Osteocyte (in vitro differentiated cells): ENCODE measurements at regions not wholly inside any gene's neighbourhood (a gene's known extent, or its start where the extent isn't known, plus 50 kb on each side); places are given as distances from the start of the nearest gene placed in this dataset.

ENCODE experiments used
- DNase-seq: peaks from one replicate; pipeline ENCODE4 v3.0.0; 2021; ENCODE audit warnings: mixed read lengths; ENCODE audit not compliant: unreplicated experiment; ENCODE audit errors: extremely low spot score
- H3K27ac Mint-ChIP-seq: one replicate; pipeline ENCODE4 v1.8.0; 2021; ENCODE audit warnings: mild to moderate bottlenecking, mixed read lengths; ENCODE audit not compliant: unreplicated experiment
- H3K27me3 Mint-ChIP-seq: one replicate; pipeline ENCODE4 v1.8.0; 2021; ENCODE audit warnings: mixed read lengths; ENCODE audit not compliant: unreplicated experiment
- H3K36me3 Mint-ChIP-seq: one replicate; pipeline ENCODE4 v1.8.0; 2021; ENCODE audit warnings: mixed read lengths; ENCODE audit not compliant: unreplicated experiment
- H3K4me1 Mint-ChIP-seq: one replicate; pipeline ENCODE4 v1.8.0; 2021; ENCODE audit warnings: mixed read lengths; ENCODE audit not compliant: unreplicated experiment
- H3K4me3 Mint-ChIP-seq: one replicate; pipeline ENCODE4 v1.8.0; 2021; ENCODE audit warnings: mild to moderate bottlenecking, moderate library complexity, mixed read lengths; ENCODE audit not compliant: unreplicated experiment
- H3K9me3 Mint-ChIP-seq: one replicate; pipeline ENCODE4 v1.8.0; 2021; ENCODE audit warnings: mixed read lengths; ENCODE audit not compliant: unreplicated experiment
- CTCF ChIP-seq: fragments of 200-600 bp; sonication (generic); IDR thresholded peaks from 2 replicates; pipeline ENCODE4 v1.5.0; 2021; ENCODE audit warnings: antibody characterized with exemption, mild to moderate bottlenecking, moderate library complexity

- no peaks in the 10 kb centered on the region for H3K27me3 Mint-ChIP-seq
- no peaks in the 10 kb centered on the region for H3K36me3 Mint-ChIP-seq
- no peak overlapping the region for H3K27ac Mint-ChIP-seq
- no peak for TF ChIP-seq CTCF
- no peaks in the 10 kb centered on the region for H3K4me1 Mint-ChIP-seq
- no peak for DNase-seq
- peaks cover 4% of the 10 kb centered on the region for H3K9me3 Mint-ChIP-seq
- no peak overlapping the region for H3K4me3 Mint-ChIP-seq
Measured at GRCh38 chr16:76182041-76182635, 95.1 kb upstream of the CNTNAP4 start.

- Mint-ChIP-seq H3K4me3 (no peak overlapping the region), H3K27me3 (no peaks in the 10 kb centered on the region), H3K36me3 (no peaks in the 10 kb centered on the region), H3K27ac (no peak overlapping the region), H3K9me3 (peaks cover 14% of the 10 kb centered on the region), H3K4me1 (no peaks in the 10 kb centered on the region)
- no peak for DNase-seq
- TF ChIP-seq CTCF, result no peak
Measured at GRCh38 chr16:76183647-76184046, 93.6 kb upstream of the CNTNAP4 start.

GRCh38 chr16:76190057-76190456 lies 87.1 kb upstream of the CNTNAP4 start:
- Mint-ChIP-seq H3K4me3 (no peak overlapping the region), H3K4me1 (no peaks in the 10 kb centered on the region), H3K27ac (no peak overlapping the region), H3K36me3 (no peaks in the 10 kb centered on the region), H3K27me3 (no peaks in the 10 kb centered on the region), H3K9me3 (peaks cover 14% of the 10 kb centered on the region)
- no peak for DNase-seq
- TF ChIP-seq CTCF, result no peak

GRCh38 chr16:76190480-76190879 lies 86.7 kb upstream of the CNTNAP4 start:
- DNase-seq, result no peak
- H3K27me3 Mint-ChIP-seq, result no peaks in the 10 kb centered on the region
- peaks cover 14% of the 10 kb centered on the region for H3K9me3 Mint-ChIP-seq
- H3K4me3 Mint-ChIP-seq, result no peak overlapping the region
- no peaks in the 10 kb centered on the region for H3K4me1 Mint-ChIP-seq
- no peak for TF ChIP-seq CTCF
- H3K27ac Mint-ChIP-seq, result no peak overlapping the region
- no peaks in the 10 kb centered on the region for H3K36me3 Mint-ChIP-seq

- no peak overlapping the region for H3K27ac Mint-ChIP-seq
- DNase-seq, result no peak
- H3K36me3 Mint-ChIP-seq, result no peaks in the 10 kb centered on the region
- no peak for TF ChIP-seq CTCF
- no peaks in the 10 kb centered on the region for H3K27me3 Mint-ChIP-seq
- no peaks in the 10 kb centered on the region for H3K4me1 Mint-ChIP-seq
- H3K9me3 Mint-ChIP-seq, result no peaks in the 10 kb centered on the region
- no peak overlapping the region for H3K4me3 Mint-ChIP-seq
Measured at GRCh38 chr16:76193906-76194615, 83.1 kb upstream of the CNTNAP4 start.
